NCI-H187 treated with DMSO at 0.1 percent for 48 hours (cell line): ENCODE measurements at regions not wholly inside any gene's neighbourhood (a gene's known extent, or its start where the extent isn't known, plus 50 kb on each side); places are given as distances from the start of the nearest gene placed in this dataset.

ENCODE experiments used
- DNase-seq: peaks from one replicate; lab custom pipeline; 2025; lab: John Stamatoyannopoulos, UW

DNA sequence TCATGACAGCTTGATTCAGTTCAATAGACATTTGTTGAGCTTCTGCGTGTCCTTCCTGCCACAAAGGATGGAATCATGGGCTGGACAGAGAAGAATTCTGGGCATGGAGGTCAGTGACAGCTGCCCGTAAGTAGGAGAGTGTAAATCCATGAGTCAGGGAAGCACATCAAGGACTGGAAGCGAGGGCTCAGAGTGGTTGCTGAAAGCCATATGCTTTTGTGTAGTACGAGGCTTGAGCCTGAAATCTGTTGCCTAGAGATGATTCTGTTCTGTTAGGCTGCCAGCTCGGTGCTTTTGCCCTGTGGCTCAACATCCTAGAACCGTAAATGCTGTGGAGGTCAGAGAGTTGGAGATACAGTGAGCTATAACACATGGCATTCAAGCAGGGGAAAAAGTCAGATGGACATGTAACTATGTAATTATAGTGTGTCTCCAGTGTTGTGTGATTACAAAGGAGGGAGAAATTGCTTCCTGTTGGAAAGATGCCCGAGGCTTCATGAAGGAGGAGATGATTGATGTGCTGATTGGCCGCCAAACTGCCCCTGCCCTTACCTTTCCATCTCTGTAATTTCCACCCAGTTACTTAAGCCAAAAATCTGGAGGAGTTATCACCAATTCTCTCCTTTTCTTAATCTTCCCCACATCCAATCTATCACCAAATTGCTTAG lies 92.8 kb upstream of the CACNA1E start:
- no peak for DNase-seq

DNA sequence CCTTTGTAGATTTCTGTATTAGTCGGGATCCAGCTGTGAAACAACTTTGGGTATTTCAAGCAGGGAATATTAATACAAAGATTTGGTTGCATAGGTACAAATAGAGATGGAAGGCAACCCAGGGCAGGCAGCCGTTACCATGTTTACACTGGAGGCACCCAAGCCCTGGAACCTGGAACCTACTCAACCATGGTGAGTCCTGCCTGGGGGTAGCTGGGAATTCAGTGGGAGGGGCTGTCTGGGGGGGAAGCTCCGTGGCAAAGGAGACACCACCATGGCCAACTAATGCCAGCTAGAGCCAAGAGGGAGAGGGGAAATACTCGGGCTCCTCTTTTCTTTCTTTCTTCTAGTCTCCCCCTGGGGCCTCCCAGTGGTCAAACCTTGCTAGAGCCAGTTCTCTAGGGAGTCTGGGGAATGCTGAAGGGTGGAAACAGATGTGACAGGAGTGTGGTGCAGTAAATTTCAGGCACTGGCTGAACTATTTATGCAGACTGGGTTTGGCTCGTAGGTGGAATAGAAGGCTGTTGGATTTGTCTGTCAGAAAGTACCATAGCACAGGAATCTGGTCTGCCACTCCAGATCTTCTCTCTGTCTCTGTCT lies 91.9 kb upstream of the CACNA1E start:
- no peak for DNase-seq

DNA sequence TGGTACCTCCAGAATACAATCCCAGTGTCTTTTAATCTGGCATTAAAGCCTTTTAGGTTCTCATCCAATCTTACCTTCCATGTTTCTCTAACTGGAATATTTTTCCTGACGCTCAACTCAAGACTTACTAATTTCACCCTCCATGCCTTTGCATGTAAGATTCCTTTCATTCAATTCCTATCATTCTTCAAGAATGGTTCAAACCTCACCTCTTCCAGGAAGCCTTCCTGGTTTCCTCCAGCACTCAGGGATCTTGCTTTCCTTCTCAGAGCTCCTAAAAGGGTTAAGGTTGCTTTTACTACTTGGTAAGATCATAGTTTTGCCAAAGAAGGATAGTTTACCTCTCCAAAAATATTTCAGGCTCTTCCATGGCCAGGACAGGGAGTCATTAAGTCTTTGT lies 91.2 kb upstream of the CACNA1E start:
- DNase-seq, result no peak

DNA sequence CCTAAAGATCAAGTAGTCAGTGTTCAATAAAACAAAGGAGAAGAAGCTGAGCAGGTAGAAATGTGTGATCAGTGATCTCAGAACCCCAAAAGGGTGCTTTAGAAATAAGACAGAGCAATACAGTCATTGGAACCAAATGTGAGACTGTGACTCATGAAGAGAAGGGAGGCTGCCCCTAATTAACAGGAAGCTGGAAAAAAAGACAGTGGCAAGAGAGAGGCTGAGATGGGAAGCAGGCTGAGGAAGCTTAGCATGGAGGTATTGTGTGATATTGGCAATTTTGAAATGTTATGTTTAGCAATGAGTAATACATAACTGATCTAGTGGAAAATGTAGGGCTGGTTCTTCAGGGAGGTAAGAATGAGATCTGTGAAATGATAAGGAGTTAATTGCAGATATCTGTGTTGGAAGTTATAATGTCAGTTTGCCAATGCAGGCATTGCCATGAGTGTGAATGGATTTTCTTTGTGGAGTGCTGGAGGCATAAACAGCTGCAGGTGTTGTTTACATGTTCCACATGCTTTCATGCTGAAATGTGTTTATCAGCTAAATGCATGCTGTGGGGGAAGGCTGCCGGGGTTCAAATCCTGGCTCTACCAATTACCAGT lies 90.6 kb upstream of the CACNA1E start:
- DNase-seq, result no peak

DNA sequence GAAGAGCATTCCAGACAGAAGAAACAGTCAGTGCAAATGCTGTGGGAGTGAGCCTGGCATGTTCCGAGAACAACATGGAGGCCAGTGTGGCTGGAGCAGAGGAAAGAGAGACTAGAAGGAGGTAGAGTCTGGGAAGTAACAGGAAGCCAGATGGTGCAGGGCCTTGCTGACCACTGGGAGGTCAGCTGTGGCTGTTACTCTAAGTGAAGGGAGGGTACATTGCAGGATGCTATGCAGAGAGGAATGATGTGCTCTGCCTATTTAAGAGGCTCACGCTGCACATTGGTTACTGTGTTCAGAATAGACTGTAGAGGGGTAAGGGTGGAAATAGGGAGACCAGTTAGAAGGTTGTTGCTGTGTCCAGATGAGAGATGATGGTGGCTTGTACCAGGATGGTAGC lies 88.6 kb upstream of the CACNA1E start:
- no peak for DNase-seq

DNA sequence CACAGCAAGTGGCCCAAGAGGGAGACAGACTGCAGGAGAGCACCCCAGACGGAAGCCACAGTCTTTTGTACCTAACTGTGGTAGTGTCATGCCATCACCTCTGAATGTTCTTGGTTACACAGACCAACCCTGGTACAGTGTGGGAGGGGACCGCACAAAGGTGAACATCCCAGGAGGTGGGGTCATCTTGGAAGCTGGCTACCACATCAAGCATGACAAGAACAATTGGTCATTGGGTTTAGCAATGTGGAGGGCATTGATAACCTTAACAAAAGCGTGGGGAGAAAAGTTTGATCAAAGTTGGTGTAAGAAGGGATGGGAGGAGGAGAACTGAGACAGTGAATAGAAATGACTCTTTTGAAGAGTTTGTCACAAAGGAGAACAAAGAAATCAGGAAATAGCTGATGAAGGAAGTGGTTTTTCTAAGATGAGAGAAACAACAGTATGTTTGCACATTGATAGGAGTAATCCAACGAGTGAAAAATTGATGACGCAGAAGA lies 87.1 kb upstream of the CACNA1E start:
- DNase-seq, result no peak

DNA sequence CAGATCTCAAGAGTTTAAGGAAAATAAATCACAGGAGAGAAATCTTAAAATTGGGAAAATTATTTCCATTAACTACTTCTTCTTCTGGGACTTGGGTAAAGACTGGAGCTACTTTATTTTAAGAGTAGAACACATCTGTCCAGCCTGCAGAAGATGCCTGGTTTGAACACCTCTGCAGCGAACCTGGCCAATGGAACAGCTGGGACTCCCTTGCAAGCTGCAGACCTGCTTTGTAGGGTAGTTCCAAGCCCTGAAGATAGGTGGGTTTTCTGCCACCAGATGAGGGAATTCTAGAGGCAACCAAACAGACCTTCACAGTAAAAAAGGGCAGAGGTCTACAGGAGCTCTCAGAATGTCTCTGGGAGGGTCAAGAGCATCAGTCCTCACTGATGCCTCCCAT lies 86.5 kb upstream of the CACNA1E start:
- DNase-seq, result no peak

DNA sequence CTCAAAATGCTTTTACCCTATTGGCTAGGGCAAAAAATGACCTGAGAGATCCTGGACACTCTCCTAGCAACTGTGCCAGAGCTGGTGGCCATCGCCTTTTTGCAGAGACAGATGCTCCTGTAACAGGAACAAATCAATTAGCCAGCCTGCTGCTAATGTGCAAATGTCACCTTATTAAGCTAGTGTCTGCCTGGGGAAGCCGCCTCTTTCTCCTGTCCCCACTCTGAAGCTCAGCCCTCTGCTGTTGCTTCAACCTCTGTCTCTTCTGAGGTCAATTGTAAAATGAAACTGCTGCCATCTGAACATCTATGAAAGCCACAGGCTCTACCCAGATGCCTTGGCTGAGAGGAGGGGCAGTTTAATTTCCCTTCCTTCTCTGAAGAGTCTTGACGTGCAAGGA lies 85.5 kb upstream of the CACNA1E start:
- DNase-seq, result no peak

DNA sequence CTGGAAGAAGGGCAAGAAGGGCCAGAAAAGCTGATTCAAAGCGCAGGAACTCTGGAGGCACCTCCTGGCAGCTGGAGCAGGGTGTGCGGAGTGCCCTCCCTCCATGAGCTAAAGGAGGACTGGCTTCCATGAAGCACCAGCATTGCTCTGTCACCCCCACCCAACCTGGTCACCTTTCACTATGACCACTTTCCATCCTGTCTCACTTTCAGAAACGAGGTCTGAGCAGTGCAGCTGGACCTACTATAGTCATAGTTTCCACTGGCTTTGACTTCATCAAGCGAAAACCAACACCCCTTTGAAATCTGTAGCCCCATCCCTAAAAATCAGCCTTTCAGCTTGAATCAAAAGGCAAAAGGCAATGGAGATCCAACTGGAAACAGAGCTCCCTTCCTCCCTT lies 84.8 kb upstream of the CACNA1E start:
- DNase-seq, result no peak

DNA sequence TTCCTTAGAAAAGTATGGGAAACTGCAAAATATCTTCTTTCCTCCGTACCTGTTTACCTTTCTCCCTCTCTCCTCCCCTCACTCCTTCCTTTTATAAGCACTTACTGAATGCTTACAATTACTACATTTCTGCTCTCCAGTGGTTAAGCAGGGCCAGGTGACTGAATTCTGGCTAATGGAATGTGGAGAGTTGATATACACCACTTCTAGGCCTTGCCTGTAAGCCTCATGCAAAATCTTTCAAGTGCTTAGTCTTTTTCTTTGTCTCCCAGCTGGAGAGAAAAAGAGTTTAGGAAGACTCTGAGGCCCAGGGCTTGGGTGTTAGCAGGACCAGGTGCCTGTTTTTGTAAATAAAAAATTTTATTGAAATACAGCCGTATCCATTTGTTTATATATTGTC lies 77.7 kb upstream of the CACNA1E start:
- DNase-seq, result no peak

DNA sequence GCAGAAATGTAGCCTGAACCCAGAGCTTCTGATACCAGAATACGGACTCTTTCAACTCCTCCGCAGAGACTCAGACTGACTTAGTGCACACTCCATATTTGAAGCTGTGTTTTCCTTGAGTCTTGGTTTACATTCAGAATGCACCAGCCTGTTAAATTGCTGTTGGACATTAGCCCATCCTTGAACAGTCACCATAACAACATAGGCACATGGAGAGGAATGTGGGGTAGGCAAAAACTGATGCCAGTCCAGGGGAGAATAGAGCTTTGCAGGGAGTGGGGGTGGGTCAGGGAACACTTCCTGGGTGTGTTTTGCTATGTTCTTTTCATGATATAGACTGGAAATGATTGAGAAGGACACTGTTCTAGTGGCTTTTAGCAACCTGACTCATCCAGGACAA lies 76.3 kb upstream of the CACNA1E start:
- no peak for DNase-seq

DNA sequence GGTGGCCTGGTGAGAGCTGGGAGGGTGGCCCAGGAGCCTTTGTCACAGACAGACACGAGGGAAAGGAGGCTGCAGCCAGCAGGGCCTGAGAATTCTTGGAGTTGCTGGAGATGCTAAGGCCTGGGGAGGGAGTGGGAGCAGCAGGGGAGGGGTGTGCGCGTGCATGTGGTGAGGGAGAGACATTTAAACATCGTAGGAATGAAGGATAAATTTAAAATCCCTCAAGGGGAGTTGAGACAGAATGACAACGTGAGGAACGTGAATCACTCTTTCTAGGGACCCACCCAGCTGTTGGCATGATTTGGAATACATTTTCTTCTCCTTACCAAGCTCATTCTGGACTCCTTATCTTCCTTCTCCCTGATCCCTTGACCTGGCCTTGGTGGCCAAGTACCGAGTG lies 73.3 kb upstream of the CACNA1E start:
- DNase-seq, result no peak

DNA sequence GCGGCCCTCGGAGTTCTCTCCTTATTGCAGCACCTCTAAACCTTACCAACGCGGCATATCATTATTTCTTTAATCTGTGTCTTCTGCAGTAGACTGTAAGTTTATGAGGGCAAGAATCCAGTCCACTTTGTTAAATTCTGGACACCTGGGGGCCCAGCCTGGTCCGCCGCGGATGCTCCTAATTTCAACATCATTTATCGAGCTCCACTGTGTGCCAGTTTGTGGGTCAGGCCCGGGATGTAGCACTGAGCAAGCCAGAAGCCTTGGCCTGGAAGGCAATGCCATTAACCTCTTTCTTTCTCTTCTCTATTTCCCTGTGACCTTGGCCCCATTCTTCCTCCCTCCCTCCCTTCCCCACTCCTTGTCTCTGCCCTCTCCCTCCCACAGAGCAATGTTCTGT lies 70.6 kb upstream of the CACNA1E start:
- DNase-seq, result no peak

DNA sequence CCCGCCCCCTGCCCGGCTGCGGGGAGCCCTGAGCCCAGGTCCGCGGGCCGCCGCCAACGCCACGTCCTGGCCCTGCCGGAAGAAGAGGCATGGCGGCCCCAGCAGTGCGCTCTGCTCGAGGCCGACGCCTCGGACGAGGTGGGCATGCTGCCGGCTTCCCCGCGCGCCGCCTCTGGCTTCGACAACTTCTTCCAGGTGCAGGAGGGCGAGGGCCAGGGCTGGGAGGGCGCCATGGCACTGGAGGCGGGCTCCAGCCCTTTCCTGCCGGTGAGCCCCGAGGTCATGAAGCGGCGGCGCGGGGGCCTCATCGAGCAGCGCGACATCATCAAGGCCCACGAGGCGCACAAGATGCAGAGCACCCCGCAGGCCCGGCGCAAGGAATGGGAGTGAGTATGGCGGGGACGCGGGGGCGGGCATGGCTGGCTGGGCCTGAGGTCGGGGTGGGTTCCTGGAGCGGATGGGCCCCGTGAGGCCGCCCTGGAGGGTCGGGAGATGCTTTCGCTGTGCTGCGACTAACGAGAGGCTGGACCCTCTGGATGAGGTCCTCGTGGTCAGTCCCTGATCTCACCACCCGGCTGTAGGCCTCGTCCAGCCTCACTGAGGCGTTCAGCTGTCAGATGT lies 70.0 kb upstream of the CACNA1E start:
- DNase-seq, result no peak

DNA sequence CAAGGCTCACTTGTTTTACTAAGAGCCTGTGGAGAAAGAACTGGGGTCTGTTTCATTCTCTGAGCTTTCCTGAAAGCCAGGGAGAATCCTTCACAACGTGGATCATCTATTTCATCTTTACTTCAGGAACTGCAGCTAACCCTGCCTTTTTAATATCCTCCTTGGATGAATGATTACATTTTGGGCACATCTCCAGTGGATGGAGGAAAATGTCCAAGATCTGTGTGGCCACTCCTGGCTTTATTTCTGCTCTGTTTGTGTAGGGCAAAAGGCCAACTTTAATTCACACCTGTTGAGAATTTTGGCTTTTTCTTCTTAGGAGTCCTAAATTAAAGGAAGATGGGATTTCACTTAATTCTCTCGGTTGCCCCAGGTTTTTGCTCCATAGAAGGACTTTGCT lies 69.5 kb upstream of the CACNA1E start:
- no peak for DNase-seq

DNA sequence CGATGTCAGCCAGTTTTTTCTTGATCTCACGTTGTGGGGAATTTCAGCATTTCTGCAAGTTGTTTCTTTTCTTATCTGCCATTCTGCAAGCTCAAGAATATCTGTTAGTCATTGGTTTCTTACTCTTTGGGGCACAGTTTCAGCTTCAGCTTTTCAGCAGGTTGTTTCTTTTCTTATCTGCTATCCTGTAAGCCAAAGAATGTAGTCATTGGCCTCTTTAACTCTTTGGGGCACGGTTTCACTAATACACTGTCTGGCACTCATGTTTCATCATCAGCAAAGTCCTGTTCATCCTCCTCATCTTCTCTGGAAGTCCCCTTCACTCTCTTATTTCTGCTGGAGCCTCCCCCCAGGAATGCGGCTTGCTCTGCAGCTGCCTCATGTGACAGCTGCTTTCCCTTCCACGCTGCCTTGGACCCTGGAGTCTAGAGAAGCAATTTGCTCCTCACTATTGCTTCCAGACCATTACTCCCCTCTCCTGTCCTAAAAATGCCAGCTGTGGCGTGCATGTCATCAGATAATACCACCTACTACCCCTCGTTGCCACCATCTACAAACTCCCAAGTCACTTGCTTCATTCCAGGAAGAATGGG lies 67.0 kb upstream of the CACNA1E start:
- DNase-seq, result no peak

DNA sequence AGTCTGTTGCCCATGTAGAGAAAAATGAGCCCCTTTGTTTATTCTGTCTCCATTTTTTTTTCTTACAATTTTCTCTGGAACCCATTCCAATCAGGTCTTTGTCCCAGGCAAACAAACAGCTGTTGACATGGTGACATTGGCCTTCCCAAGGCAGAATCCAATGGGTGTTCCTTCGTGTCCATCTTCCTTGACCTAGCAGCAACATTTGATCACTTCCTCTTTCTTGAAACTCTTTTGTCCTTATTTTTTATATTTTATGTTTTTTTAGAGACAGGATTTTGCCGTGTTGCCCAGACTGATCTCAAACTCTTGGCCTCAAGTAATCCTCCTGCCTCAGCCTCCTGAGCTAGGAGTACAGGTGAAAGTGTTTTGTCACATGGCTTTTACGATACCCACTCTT lies 65.4 kb upstream of the CACNA1E start:
- no peak for DNase-seq

DNA sequence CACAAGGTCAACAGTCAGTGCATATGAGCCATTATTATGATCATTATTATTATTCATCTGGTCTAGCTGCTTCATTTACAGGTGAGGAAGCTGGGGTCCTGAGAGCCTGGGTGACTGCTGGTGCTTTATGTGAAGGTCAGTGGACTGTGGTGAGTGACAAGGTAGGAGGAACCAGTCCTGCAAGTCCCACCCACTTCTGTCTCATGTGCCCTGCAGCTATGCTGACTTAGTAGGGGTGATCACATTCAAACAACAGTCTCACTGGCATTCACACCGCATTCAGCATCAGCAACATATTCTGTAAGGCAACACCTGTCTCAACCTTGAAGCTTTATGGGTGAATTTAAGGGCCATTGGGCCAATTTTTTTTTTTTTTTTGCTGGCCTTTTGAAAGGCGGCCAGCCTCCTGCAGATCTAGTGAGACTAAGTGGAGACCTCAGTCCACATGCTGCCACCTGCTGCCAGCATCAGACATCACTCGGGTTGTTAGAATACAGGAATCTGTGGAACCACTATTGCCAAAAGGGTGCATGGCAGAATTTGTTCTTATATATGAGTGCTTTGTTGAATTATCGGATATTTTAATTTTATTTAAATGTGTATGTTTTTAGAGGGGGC lies 59.9 kb upstream of the CACNA1E start:
- DNase-seq, result no peak

DNA sequence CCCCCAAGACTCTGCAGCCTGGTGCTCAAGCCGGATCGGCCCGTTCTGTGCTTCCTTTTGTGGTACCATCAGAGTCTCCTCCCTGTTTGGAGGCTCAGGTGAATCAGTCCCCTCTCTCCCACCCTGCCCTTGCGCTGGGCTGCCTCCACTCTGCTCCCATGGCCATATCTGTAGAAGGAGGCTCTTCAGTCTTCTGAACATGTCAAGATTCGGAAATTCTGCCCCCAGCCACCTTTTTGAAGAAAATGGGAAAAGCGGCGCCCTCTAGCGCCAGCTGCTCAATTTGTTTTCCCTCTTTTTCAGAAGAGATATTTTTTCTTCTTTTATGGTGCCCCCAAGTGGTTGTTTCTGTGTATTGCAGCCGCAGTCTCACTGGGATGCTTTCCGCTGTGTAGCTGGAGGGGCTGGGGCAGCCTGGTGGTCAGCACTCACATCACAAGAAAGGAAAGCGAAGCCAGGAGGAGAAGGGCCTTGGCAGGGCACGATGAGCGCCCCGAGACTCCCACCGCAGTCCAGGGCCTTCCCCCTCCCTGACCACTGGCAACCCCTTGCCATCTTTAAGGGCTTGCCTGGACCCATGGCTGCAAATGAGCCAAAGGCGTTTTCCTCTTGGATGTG lies 58.4 kb upstream of the CACNA1E start:
- peak; percentile 46 for DNase-seq

DNA sequence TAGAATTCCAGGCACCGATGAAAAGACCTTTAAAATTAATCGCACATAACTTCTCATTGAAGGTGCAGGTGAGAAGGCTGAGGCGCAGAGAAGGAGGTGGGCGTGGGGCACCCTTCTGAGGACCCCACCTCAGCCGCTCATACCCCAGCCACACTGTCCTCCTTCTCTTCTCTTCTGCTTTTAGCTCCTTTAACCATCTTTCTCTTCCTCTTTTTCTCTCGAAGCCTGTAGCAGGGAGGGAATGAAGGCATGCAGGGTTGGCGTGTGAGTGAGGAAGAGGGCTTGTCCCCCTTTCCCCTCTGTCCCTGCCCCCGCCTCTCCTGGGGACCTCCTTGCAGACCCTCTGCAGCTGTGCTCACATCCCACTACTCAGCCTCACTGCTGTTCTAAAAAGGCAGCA lies 57.8 kb upstream of the CACNA1E start:
- no peak for DNase-seq

DNA sequence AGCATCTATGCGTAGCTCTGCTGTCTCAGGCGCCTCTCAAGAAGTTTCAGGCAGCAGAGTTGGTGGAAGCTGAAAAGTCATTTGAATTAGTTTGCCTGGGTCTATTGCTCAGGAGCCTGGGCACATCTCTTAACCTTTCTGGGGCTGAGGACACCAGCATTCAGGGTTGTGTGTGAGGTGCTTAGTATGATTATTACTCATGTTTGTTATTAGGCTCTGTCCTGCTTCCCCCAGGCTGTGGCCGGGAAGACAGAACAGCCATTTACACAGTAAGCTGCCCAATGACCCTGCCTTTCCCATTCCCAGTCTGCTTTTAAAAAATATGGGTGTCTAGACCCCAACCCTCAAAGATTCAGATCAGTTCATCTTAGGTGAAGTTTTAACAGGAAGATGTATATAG lies 53.9 kb upstream of the CACNA1E start:
- DNase-seq, result no peak
